ENCODE measurements at regions not wholly inside any gene's neighbourhood (a gene's known extent, or its start where the extent isn't known, plus 50 kb on each side); places are given as distances from the start of the nearest gene placed in this dataset.
"Not testable (repeated sequence)": the region's sequence is repeated elsewhere in the genome, so short reads cannot be mapped to it uniquely, and the experiment has no call there.

GRCh38 chr3:34046154-34046553, 247.7 kb downstream of the PDCD6IP start:
- Histone ChIP-seq H3K36me3 (no peaks in the 10 kb centered on the region), H3K27me3 (no peaks in the 10 kb centered on the region), H3K4me1 (no peaks in the 10 kb centered on the region), H3K9me3 (no peaks in the 10 kb centered on the region), H3K4me3 (ENCODE audit: low read depth, low read length) (no peak overlapping the region)
- DNase-seq = no peak
- TF ChIP-seq, protein P1, sequence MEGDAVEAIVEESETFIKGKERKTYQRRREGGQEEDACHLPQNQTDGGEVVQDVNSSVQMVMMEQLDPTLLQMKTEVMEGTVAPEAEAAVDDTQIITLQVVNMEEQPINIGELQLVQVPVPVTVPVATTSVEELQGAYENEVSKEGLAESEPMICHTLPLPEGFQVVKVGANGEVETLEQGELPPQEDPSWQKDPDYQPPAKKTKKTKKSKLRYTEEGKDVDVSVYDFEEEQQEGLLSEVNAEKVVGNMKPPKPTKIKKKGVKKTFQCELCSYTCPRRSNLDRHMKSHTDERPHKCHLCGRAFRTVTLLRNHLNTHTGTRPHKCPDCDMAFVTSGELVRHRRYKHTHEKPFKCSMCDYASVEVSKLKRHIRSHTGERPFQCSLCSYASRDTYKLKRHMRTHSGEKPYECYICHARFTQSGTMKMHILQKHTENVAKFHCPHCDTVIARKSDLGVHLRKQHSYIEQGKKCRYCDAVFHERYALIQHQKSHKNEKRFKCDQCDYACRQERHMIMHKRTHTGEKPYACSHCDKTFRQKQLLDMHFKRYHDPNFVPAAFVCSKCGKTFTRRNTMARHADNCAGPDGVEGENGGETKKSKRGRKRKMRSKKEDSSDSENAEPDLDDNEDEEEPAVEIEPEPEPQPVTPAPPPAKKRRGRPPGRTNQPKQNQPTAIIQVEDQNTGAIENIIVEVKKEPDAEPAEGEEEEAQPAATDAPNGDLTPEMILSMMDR (IDR thresholded peaks at IDR 0.05; ENCODE audit: low read depth, low read length) = no peak

DNA sequence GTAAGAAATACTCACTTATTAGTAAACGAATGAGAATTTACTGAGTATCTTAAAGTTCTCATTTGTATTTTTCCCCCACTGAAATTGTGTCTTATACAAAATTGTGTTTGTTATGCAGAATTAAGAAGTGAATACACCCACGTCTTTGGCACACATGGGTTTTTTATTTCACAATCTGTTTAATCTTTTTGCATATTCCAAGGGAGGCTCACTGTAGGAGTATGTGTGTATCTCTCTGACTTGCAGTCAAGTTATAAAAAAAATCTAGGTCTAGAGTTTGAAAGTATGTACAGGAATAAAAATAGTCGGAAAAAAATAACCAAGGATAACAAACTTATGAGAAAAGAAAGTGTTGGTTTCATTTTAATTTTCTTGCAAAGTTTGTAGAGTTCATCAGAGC, 255.2 kb downstream of the PDCD6IP start:
- H3K4me3 ChIP-seq (ENCODE audit: low read depth, low read length) = no peak overlapping the region
- H3K36me3 ChIP-seq = no peaks in the 10 kb centered on the region
- no peaks in the 10 kb centered on the region for H3K27me3 ChIP-seq
- H3K4me1 ChIP-seq = no peaks in the 10 kb centered on the region
- no peaks in the 10 kb centered on the region for H3K9me3 ChIP-seq
- no peak for DNase-seq
- TF ChIP-seq, protein P1 (IDR thresholded peaks at IDR 0.05; ENCODE audit: low read depth, low read length) = no peak

- H3K4me3 ChIP-seq (ENCODE audit: low read depth, low read length) = no peak overlapping the region
- no peaks in the 10 kb centered on the region for H3K9me3 ChIP-seq
- H3K27me3 ChIP-seq = no peaks in the 10 kb centered on the region
- TF ChIP-seq, protein P1 (IDR thresholded peaks at IDR 0.05; ENCODE audit: low read depth, low read length) = no peak
- no peaks in the 10 kb centered on the region for H3K4me1 ChIP-seq
- no peaks in the 10 kb centered on the region for H3K36me3 ChIP-seq
- DNase-seq = no peak
Observed at GRCh38 chr3:34056181-34056910, 257.9 kb downstream of the PDCD6IP start.

GRCh38 chr3:34056951-34057390, 258.5 kb downstream of the PDCD6IP start:
- H3K27me3 ChIP-seq = no peaks in the 10 kb centered on the region
- H3K36me3 ChIP-seq = no peaks in the 10 kb centered on the region
- no peaks in the 10 kb centered on the region for H3K4me1 ChIP-seq
- TF ChIP-seq, protein P1 (IDR thresholded peaks at IDR 0.05; ENCODE audit: low read depth, low read length) = no peak
- H3K4me3 ChIP-seq (ENCODE audit: low read depth, low read length) = no peak overlapping the region
- no peak for DNase-seq
- no peaks in the 10 kb centered on the region for H3K9me3 ChIP-seq

GRCh38 chr3:34060995-34061394, 262.6 kb downstream of the PDCD6IP start:
- not testable (repeated sequence) for H3K4me3 ChIP-seq (ENCODE audit: low read depth, low read length); DNase-seq; H3K9me3 ChIP-seq; H3K27me3 ChIP-seq; H3K4me1 ChIP-seq; H3K36me3 ChIP-seq

DNA sequence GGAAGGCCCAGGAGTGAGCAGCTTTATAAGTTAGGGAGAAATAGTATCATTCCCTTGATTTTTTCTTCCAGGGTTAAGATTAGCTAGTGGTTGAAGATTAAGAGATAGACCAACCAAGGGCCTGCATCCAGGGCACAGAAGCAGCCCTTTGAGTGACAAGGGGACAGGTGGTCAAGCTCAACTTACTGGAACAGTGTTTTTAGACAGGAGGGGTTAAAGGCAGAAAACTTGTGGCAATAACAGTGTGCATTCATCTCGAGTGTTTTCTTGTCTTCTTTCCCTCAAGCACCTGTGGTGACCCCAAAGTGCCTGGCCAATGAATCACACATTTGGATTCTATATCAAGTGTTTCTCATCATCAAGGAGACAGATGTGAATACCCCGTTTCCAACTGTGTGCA, 267.5 kb downstream of the PDCD6IP start:
- Histone ChIP-seq H3K36me3 (no peaks in the 10 kb centered on the region), H3K4me3 (ENCODE audit: low read depth, low read length) (no peak overlapping the region), H3K4me1 (no peaks in the 10 kb centered on the region), H3K9me3 (no peaks in the 10 kb centered on the region), H3K27me3 (no peaks in the 10 kb centered on the region)
- TF ChIP-seq, protein P1 (IDR thresholded peaks at IDR 0.05; ENCODE audit: low read depth, low read length) = no peak
- DNase-seq = no peak

Measured in BE2C (cell line).